NCI-H2107 (cell line): ENCODE measurements at regions not wholly inside any gene's neighbourhood (a gene's known extent, or its start where the extent isn't known, plus 50 kb on each side); places are given as distances from the start of the nearest gene placed in this dataset.
"Not testable (repeated sequence)": the region's sequence is repeated elsewhere in the genome, so short reads cannot be mapped to it uniquely, and the experiment has no call there.

ENCODE experiments used
- DNase-seq: peaks from one replicate; lab custom pipeline; 2025; lab: John Stamatoyannopoulos, UW

DNA sequence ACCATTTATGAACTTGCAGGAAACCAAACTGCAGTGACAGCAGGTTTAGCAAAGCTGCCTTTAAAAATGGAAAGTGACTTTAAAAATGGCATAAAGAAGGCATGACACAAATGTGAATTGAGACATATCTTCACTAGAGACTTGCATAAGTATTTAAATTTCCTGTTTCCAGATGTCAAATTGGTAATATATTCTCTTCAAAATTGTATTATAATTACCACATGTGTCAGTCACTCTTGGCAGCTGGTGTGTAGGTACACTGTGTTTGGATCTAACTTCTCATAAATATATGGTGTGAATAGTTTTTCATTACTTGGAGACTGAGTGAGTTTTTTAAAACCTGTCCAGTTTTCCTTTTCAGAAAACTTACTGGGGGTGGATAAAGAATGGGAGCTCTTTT, 636.2 kb upstream of the SGO1 start:
- DNase-seq, result no peak

- DNase-seq, result not testable (repeated sequence)
Observed at GRCh38 chr3:20820872-20821271, 634.9 kb upstream of the SGO1 start.

GRCh38 chr3:20811631-20812030, 625.6 kb upstream of the SGO1 start:
- DNase-seq, result no peak

- DNase-seq, result no peak
Observed at GRCh38 chr3:20811006-20811405, 625.0 kb upstream of the SGO1 start.

DNA sequence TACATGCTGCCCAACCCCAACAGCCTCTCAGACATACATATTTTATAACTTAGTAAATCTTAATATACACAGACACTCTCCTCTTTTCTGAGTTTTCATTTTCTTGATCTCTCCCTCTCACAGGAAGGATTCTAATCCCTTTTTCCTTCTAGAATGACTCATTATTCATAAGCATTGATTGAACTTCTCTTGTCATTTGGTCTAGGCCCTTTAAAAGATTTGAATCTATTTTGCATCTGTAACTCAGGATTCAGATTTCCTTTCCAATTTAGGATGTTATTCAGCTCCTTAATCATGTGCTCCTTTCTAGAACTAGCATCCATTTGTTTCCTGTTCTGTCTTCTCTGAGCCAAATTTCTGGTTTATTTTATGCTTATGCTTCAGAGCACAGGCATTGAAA, 624.5 kb upstream of the SGO1 start:
- DNase-seq, result no peak

- DNase-seq, result no peak
Observed at GRCh38 chr3:20809356-20809755, 623.4 kb upstream of the SGO1 start.

DNA sequence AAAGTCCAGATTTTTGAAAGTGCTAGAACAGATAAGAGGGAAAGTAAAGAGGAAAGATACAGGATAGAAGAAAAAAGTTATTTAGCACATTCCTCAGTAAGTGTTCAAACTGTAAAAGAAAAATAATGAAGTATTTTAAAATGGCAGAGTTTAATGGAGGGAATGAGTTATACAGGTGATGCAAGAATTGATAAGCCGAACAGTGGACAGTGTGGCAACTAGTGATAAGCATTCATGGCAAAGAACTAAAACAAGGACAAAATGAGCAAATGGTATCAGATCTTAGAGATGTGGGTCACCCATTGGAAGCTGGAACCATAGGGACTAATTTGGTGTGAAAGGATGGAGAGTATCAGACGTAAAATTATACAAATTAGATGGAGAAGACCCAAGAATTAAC, 622.9 kb upstream of the SGO1 start:
- no peak for DNase-seq

DNA sequence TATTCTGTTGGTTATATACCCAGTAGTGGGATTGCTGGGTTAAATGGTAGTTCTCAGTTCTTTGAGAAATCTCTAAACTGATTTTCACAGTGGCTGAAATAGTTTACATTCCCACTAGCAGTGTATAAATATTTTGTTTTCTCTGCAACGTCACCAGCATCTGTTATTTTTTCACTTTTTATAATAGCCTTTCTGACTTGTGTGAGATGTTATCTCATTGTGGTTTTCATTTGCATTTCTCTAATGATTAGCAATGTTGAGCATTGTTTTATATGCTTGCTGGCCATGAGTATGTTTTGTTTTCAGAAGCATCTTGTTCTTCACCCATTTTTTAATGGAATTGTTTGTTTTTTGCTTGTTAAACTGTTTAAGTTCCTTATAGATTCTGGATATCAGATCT, 612.7 kb upstream of the SGO1 start:
- DNase-seq, result no peak

GRCh38 chr3:20787005-20787404, 601.0 kb upstream of the SGO1 start:
- no peak for DNase-seq

DNA sequence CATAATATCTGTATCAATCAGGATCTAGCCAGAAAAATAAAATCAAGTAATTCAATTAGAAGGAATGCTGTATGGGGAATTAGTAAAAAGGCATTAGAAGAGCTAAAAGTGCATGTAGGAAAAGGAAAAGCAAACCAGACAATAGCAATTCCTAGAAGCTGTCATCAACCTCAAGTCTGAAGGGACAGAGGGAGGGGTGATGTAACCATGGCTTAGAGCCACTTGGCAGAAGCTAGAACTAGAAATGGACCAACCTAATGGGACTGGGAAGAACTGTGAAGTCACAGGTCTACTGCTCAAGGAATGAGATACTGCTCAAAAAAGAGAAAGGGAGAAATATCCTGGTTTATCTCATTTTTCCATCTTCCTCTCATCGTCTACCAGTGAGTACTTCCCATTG, 590.7 kb upstream of the SGO1 start:
- DNase-seq, result no peak

DNA sequence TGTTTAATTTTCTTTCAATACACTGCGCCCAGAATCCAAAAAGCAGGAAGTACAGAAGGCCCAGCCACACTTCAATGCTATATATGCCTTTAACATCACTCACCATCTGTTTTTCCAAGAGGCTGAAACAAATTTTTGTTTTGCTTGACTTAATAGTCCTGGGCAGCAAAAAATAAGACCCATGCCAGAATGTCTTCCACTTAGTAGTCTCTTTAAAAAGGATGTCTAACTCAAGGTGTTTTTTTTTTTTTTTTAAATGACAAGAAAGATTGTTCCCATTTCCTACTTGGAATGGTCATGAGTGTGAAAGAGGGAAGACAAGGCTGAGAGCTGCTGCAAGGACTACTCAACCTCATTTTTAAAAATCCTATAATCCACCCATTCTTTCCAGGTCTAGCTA, 590.3 kb upstream of the SGO1 start:
- no peak for DNase-seq

GRCh38 chr3:20773320-20773984, 587.4 kb upstream of the SGO1 start:
- no peak for DNase-seq

DNA sequence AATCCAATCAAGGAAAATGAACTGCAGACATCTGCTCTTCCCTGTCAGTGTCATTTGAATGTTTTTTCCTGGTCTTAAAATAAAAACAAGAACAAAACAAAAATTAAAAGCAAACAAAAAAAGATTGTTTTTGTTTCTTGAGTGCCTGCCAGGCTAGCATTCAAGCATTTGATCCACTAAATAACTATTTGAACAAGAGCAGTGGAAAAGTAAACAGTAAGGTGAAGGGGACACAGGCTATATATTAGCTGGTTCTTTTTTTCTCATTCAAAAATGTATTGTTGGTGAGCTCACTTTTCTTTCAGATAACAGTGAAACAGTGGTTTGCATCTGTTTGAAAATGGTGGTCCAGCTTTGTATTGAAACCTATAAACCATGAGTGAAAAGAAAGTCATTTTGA, 586.9 kb upstream of the SGO1 start:
- no peak for DNase-seq

- DNase-seq, result no peak
Observed at GRCh38 chr3:20769430-20769829, 583.4 kb upstream of the SGO1 start.

DNA sequence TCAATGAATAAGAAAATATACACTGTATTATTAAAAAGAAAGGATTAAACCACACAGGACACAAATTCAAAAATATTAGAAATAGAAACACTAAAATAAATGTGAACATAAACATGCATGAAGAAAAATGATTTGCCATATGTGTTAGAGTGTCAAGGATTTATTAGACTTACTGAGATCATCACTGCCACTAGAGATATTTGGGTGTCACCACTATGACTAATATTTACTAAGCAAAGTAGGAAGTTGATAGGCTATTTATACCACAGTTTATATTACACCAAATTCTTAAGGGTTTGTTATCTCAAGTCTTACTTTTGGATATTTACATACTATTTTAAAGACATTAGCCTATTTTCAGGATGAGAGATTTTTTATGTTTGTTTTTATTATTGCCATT, 575.0 kb upstream of the SGO1 start:
- no peak for DNase-seq

- DNase-seq, result no peak
Observed at GRCh38 chr3:20752416-20752815, 566.4 kb upstream of the SGO1 start.

DNA sequence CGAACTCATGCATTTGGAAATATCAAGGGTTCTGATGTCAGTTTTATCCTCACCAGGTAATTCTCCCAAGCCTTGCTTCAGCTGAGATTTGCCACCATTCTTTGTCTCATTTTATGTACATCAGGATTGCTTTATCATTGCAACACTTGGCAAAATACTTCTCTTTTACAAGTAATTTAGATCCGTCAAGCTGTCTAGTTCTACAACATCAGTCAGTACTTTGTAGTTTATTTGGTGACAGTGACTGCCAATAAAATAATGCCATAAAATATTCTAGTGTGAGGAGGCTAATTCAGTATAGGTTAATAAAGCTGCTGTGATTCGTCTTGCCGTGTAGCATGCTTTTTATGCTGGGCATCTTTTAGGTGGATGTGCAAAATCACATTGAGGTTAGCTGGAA, 565.3 kb upstream of the SGO1 start:
- no peak for DNase-seq

- DNase-seq, result no peak
Observed at GRCh38 chr3:20747741-20748140, 561.7 kb upstream of the SGO1 start.

DNA sequence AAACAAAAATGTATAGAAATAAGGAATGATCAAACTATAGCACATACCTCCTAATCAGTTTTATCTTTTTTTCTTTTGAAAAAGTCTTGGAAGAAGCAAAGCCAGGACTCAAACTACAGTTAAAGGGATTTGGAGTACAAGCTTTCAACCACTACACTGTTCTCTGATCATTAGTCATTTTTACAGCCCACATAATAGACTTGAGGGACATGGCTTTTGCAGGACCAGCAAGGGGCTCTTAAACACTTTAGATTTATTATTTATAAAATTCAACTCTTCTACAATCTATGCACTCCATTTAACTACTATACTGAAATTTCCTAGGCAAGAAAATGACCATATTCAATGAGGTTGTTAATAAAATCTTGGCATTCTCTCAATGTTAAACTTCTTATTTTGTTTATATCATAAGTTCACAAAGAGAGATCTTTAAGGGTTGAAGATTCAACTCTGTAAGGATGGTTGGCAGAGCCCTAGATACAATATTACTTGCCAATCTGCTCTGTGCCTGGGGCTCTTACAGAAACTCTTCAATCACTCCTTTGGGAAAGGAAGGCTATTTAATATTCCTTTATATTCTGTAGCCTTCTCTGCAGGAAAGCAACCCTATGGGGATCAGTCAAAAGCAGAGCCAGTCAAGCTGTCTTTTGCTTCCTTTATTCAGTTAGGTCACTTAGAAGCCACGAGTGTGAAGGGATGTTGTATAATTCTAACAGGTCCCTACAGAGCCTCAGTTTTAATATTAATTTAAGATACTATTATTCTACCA, 557.7 kb upstream of the SGO1 start:
- DNase-seq, result no peak

DNA sequence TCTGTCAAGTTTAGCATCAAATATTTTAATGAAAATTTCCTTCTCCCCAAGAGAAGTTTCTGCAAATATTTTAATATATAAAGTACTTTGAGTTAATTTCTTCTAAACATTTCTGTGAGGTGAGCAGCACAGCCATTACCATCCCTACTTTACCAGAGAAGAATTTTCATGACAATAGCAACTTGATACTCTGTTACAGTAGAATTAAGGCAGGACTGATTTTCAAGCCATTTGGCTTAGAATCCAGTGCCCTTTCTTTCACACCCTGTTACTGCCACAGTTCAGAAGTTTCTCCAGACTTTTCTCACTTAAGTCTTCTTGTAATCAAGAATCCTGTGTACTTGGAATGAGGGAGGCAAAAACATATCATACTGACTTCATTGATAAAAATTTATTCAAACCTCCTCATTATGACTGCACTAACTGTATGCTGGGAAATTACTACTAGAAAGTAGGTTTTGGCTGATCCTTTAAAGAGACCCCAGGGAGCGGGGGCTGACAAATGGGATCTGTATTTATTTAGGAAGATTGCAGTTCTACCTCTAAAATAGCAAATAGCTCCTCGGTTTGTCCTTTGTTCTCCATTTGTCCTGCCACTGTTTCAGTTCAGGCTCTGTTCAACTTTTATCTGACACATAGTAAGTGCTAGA, 557.0 kb upstream of the SGO1 start:
- DNase-seq, result no peak

- no peak for DNase-seq
Observed at GRCh38 chr3:20741381-20741780, 555.4 kb upstream of the SGO1 start.

DNA sequence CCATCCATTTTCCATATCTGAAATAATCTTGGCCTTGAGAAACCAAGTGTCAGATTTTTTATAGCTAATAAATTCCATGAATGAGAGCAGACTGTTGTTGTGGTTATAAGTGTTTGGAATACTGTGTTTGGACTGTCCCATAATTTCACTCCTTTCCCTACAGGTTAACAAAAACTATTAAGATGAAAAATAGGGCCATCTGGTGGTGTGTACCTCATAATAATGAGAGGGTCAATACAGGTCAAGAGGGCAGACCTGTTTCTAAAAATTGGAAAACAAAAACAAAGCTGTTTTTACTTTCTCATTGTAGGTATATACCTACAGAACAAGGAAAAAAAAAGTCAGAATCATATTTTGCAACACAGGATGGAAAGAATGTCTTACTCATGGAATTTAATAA, 553.8 kb upstream of the SGO1 start:
- DNase-seq, result no peak

DNA sequence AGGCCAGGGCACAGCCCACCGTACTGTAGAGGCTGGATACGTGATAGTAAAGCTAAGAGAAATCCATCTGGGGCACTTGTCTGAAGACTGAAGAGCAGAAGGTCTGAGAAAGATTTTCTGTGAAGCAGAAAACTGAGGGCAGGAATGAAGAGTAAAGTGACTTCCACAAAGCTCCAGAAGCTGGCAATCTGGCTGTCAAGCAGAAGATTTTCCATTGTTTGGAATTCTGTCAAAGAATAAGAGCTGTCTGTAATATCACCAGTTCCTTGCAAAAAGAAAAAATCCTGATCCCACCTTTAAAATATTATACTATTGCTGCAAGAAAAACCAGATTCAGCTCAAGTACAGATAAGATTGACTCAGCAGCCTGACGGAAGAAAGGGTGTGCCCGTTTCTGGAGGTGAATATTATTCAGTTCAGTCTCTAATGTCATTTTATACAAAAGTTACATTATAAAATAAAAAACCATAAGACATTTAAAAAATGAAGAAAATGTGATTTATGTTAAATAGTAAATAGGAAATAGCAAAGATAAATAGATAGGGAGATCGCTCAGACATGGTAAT, 550.4 kb upstream of the SGO1 start:
- DNase-seq, result no peak
